ENCODE measurements at regions not wholly inside any gene's neighbourhood (a gene's known extent, or its start where the extent isn't known, plus 50 kb on each side); places are given as distances from the start of the nearest gene placed in this dataset.
A peak's percentile ranks its signal among the peaks of the same experiment; 100 is the strongest.
"Not testable (repeated sequence)": the region's sequence is repeated elsewhere in the genome, so short reads cannot be mapped to it uniquely, and the experiment has no call there.

- no peak for DNase-seq (ENCODE audit: low read depth in 2 of 2)
Measured at GRCh38 chr5:128796506-128796905, 168.8 kb upstream of the SLC27A6 start.

- no peak for DNase-seq (ENCODE audit: low read depth in 2 of 2)
Measured at GRCh38 chr5:128798871-128799270, 166.4 kb upstream of the SLC27A6 start.

- no peak for DNase-seq (ENCODE audit: low read depth in 2 of 2)
Measured at GRCh38 chr5:128799945-128800344, 165.3 kb upstream of the SLC27A6 start.

DNA sequence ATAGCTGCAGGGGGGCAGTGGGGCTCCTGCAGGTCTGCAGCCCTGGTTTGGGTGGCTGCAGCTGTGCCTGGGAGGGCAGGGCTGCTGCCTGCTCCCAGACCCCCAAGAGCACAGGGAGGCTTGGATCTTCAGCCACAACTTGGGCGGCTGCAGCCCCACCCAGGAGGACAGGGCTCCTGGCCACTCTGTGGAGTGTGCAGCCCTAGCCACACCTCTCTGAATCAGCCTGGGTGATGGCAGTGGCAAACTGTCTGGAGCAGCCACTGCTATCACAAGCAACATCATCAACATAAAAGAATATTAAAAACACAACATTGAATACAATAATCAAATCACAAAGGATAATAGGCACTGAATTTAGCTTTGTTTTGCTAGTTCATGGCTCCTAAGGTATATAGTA is 164.9 kb upstream of the SLC27A6 start:
- DNase-seq (ENCODE audit: low read depth in 2 of 2): no peak

GRCh38 chr5:128813317-128814070 is 151.8 kb upstream of the SLC27A6 start:
- peak in 1 of 2 donors; percentile 39 for DNase-seq (ENCODE audit: low read depth in 2 of 2)

- DNase-seq (ENCODE audit: low read depth in 2 of 2): no peak
Measured at GRCh38 chr5:128815201-128815600, 150.1 kb upstream of the SLC27A6 start.

DNA sequence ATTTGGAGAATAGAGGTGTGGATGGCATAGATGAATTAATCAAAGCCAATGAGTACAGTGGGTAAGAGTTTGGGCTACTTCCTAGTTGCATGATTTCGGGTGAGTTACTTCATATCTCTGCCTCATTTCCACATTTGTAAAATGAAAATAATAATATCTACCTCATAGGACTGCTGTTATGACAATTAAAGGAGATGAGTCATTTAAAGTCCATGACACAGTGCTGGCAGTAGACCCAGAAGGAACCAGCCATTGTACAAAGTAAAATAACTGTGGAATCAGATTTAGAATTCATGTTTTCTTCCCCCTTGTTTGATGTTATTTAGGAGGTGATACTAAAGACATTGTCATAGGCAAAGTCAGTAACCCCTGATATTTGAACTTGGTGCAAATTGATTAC is 139.5 kb upstream of the SLC27A6 start:
- peak; percentile 15 to 78 for DNase-seq (ENCODE audit: low read depth in 2 of 2)

DNA sequence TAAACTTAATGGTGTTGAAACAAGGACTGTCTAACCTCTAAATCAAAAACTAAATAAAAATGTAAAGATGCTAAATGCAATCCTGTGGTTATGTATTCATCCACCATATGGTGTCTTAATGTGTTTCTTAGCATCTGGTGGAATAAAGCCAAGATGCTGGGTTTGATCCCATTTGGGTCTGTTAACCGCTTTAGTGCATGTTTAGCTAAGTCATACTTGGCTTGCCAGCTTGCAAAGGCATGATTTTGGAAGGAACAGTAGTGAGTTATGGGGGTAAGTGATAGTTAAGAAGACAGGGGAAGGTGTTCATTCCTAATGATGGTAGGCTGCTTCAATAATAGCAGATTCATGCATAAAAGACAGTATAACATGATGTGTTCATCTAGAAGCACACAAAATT is 139.0 kb upstream of the SLC27A6 start:
- no peak for DNase-seq (ENCODE audit: low read depth in 2 of 2)

GRCh38 chr5:128836571-128836970 is 128.7 kb upstream of the SLC27A6 start:
- DNase-seq (ENCODE audit: low read depth in 2 of 2): no peak

GRCh38 chr5:128838623-128839022 is 126.7 kb upstream of the SLC27A6 start:
- no peak for DNase-seq (ENCODE audit: low read depth in 2 of 2)

- DNase-seq (ENCODE audit: low read depth in 2 of 2): peak in 1 of 2 donors; percentile 12
Measured at GRCh38 chr5:128842241-128842640, 123.0 kb upstream of the SLC27A6 start.

DNA sequence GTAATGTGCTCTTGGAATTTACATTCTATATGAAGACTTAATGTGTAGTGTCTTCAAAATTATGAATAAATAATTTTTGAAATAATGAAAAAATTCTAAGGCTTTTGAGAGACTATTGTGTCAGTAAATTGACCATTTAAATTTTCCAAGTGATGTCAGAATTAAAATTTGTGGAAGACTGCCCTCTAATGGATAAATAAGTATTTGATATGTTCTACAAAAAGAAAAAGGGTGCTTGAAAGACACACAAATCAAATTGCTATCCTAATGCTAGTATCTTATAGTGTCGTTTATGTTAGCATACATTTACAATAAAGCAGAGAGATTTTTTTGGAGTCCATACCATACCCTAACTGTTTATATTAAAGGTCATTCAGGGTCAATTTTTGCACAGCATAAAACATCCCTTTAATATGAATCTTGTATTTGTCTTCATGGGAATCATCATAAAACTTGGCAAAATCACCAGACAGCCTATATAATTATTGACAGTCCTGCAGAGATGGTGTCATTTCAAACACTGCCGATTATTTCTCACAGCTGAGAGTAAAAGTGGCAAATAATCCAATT is 120.8 kb upstream of the SLC27A6 start:
- DNase-seq (ENCODE audit: low read depth in 2 of 2): peak; percentile 23 to 38

DNA sequence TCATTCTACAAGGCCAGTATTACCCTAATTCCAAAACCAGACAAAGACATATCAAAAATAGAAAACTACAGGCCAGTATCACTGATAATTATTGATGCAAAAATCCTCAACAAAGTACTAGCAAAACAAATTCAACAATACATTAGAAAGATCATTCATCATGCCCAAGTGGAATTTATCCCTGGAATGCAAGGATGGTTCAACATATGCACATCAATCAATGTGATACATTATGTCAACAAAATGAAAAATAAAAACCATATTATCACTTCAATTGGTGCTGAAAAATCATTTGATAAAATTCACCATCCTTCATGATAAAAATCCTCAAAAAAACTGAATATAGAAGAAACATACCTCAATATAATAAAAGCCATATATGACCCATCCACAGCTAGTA is 115.2 kb upstream of the SLC27A6 start:
- no peak for DNase-seq (ENCODE audit: low read depth in 2 of 2)

DNA sequence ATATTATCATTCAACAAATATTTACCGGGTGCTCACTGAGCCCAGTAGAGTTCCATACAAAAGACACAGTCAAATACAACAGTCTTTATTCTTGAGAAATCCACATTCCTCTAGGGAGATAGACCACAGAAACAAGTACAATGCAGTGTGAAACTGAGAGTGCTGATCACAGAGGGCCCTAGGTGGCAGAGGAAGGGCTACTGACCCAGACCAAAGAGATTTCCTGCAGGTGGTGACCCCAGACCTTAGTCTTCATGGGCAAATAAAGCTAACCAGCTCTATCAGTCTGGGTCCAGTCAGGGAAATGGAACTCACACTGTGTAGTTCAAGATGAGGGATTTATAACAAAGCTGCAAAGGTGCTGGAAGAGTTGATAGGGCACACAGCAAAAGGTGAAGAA is 110.4 kb upstream of the SLC27A6 start:
- no peak for DNase-seq (ENCODE audit: low read depth in 2 of 2)

GRCh38 chr5:128857076-128857677 is 108.1 kb upstream of the SLC27A6 start:
- DNase-seq (ENCODE audit: low read depth in 2 of 2): no peak

GRCh38 chr5:128858995-128859394 is 106.3 kb upstream of the SLC27A6 start:
- DNase-seq (ENCODE audit: low read depth in 2 of 2): no peak

DNA sequence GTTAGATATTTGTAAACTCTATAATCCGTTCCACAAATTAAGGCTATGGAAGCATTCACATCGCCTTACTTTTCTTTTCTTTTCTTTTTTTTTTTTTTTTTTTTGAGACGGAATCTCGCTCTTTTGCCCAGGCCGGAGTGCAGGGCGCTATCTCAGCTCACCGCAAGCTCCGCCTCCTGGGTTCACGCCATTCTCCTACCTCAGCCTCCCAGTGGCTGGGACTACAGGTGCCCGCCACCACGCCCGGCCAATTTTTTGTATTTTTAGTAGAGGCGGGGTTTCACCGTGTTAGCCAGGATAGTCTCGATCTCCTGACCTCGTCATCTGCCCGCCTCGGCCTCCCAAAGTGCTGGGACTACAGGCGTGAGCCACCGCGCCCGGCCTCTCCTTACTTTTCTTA is 104.1 kb upstream of the SLC27A6 start:
- not testable (repeated sequence) for DNase-seq (ENCODE audit: low read depth in 2 of 2)

GRCh38 chr5:128869970-128870369 is 95.3 kb upstream of the SLC27A6 start:
- DNase-seq (ENCODE audit: low read depth in 2 of 2): no peak

DNA sequence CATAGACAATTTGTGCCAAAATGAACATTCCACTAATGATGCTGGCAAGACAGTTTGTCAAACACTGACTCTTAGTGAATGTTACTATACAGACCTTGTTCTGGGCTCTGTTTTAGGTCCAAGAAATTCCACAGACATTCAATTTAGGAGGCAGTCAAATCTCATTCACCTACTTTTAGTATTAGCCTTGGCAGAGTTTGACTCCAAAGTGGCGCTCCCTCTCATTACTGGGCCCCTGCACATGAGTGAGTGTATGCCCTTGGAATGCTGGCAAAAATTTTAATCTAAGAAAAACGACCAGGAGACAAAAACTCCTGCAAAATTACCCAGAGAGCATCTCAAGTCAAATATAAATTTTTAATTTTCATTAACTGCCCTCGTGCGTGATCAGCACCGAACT is 94.9 kb upstream of the SLC27A6 start:
- DNase-seq (ENCODE audit: low read depth in 2 of 2): no peak

DNA sequence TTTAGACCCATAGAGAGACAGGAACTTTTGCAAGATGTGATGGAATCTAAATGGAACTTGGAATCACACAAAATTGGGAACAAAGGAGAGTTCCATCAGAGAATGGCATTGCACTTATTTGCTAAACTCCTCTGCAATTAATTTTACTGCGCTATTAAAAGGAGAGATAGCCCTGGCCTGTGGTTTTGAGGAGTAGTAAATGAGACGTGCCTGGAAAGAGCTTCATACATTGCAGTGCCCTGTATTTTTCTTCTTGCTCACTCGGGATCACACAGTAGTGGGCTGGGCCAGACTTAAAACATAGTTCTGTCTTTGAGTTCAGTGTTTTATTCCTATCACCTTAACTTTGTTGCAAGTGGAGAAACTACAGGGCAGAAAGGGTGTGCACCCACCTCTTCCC is 94.4 kb upstream of the SLC27A6 start:
- no peak for DNase-seq (ENCODE audit: low read depth in 2 of 2)

DNA sequence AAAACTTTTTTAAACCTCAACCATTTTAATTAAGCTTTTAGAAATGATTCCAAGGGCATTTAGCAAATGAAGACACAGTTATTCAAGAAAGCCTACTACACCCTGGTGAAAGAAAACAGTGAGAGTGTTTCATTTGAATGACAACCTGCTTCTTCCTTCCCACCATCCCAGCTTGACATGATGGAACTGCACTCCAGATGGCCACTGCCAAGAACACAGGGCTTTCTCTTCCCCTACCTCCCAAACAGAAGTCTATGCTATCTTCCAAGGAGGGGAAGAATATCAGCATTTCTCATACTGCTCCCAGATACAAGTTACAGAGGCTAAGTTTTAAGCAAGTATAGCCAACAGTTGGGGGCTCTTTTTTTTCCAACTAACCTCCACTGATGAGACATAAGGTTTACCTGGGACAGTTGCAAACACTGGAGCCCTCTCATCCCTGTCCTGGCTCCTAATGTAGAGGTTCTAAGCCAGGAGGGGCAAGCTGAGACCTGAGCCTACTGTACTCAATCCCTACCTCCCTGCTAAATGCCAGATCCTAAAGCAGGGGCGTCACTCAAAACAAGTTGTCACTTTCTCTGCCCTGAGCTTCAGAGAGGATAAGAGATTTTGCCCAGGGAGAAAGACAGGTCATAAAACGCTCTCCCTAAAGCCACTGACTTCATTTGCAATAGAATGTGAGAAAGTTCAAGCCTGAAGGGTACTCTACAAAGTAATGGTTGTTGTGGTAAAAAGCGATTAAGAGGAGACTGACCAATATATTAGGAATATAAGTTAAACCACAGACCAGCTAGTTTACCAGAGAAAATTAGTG is 88.5 kb upstream of the SLC27A6 start:
- no peak for DNase-seq (ENCODE audit: low read depth in 2 of 2)

- DNase-seq (ENCODE audit: low read depth in 2 of 2): no peak
Measured at GRCh38 chr5:128877476-128877875, 87.8 kb upstream of the SLC27A6 start.
